Spleen (tissue), 7 donors: ENCODE measurements at regions not wholly inside any gene's neighbourhood (a gene's known extent, or its start where the extent isn't known, plus 50 kb on each side); places are given as distances from the start of the nearest gene placed in this dataset.

Experiments used
- CTCF ChIP-seq, 11 experiments: fragments of 200-600 bp in 7 of 11; fragments of 450-650 bp in 4 of 11; sonication (generic) in 4 of 11; IDR thresholded peaks in 8 of 11; conservative IDR thresholded peaks in 3 of 11; 1 replicate in 7 of 11; 2 replicates in 4 of 11; pipeline versions ENCODE4 v1.4.0 to v1.8.0; 2016 to 2021; ENCODE audit warnings: antibody characterized with exemption in 11 of 11, inconsistent platforms in 4 of 11, mild to moderate bottlenecking in 1 of 11
- POLR2A ChIP-seq, 3 donors: fragments of 450-650 bp; IDR thresholded peaks; one replicate each; pipeline ENCODE4 v1.5.1; 2017; ENCODE audit warnings: antibody characterized with exemption in 3 of 3, mild to moderate bottlenecking in 1 of 3
- POLR2AphosphoS5 ChIP-seq, 3 donors: sonication (generic); formaldehyde crosslinking; IDR thresholded peaks; one replicate each; pipeline ENCODE4 v1.5.1; 2017; ENCODE audit warnings: antibody characterized with exemption in 3 of 3
- donor health status: DM: no; HTN: no; CAD: no; lungs with moderate emphysema.
- donor health status: DM: no; HTN: no; CAD: no.
- donor health status: DM: no; HTN: no; CAD: no.

- TF ChIP-seq CTCF (IDR thresholded peaks at IDR 0.05 in 8 of 11, conservative IDR thresholded peaks at IDR 0.05 in 3 of 11) (no peak), POLR2A (IDR thresholded peaks at IDR 0.05) (no peak), POLR2AphosphoS5 (IDR thresholded peaks at IDR 0.05) (no peak)
Measured at GRCh38 chr2:53173698-53174455, 593.7 kb upstream of the CHAC2 start.
